HepG2 (cell line): ENCODE measurements at regions not wholly inside any gene's neighbourhood (a gene's known extent, or its start where the extent isn't known, plus 50 kb on each side); places are given as distances from the start of the nearest gene placed in this dataset.

ENCODE experiments used
- ATAC-seq: fragments of 200-7000 bp; cut with Tn5 transposase; 3 replicates; pipeline ENCODE4 v1.9.1; 2020; ENCODE audit warnings: mild to moderate bottlenecking, moderate library complexity
- BruUV-seq: library from RNA; stranded (reverse); fragments of 400-500 nt; replicated peaks from 2 replicates; lab custom pipeline; 2021; lab: Mats Ljungman, UMichigan
- CTCF ChIA-PET: fragments of 300-600 bp; formaldehyde crosslinking; extraction: SDS; loops from one replicate; lab custom pipeline; 2021; ENCODE audit warnings: low total read pairs, inconsistent platforms, low intra/inter-chr PET ratio; lab: Yijun Ruan, JAX
- POLR2A ChIA-PET: fragments of 350-600 bp; sonication (Branson Sonifier 250); formaldehyde crosslinking; loops from one replicate; lab custom pipeline; 2020; ENCODE audit warnings: antibody characterized with exemption, inconsistent platforms; lab: Yijun Ruan, JAX
- DNase-seq: peaks from one replicate; pipeline ENCODE4 v3.0.0-alpha.2; 2015; ENCODE audit warnings: low spot score
- FAIRE-seq: peaks from 3 replicates; lab custom pipeline; 2011; peaks lifted over from hg19 to GRCh38; lab: Jason Lieb, UNC
- H2AFZ ChIP-seq: one replicate; pipeline ENCODE4 v1.6.1; 2011; ENCODE audit warnings: low read length, inconsistent platforms
- H3K27ac ChIP-seq: fragments of 300-600 bp; 3 replicates; pipeline ENCODE4 v1.8.0; 2011; ENCODE audit warnings: mixed run types, mild to moderate bottlenecking, mixed read lengths, low read length, inconsistent platforms; ENCODE audit not compliant: insufficient read depth; ENCODE audit errors: extremely low read length
- H3K27me3 ChIP-seq, 2 experiments: fragments of 200-600 bp in 1 of 2; 2 replicates in 1 of 2; 3 replicates in 1 of 2; pipeline versions ENCODE4 v1.6.0 to v1.8.0; 2011; ENCODE audit warnings: low read length in 2 of 2, mild to moderate bottlenecking in 2 of 2, moderate library complexity in 2 of 2, inconsistent platforms in 1 of 2; ENCODE audit not compliant: insufficient read depth in 2 of 2, control insufficient read depth in 1 of 2
- H3K36me3 ChIP-seq, 2 experiments: fragments of 200-600 bp in 1 of 2; replicated peaks in 1 of 2; 2 replicates in 1 of 2; 3 replicates in 1 of 2; pipeline versions ENCODE4 v1.5.1 to v1.8.0; 2011; ENCODE audit warnings: low read length in 2 of 2, inconsistent platforms in 1 of 2; ENCODE audit not compliant: insufficient read depth in 2 of 2, control insufficient read depth in 1 of 2
- H3K4me1 ChIP-seq: 2 replicates; pipeline ENCODE4 v1.5.1; 2012; ENCODE audit warnings: low read length, inconsistent platforms; ENCODE audit not compliant: insufficient read depth
- H3K4me2 ChIP-seq: 2 replicates; pipeline ENCODE4 v1.6.0; 2011; ENCODE audit warnings: low read depth, low read length, inconsistent platforms
- H3K4me3 ChIP-seq, 3 experiments: fragments of 200-600 bp in 1 of 3; sonication (generic), shearing (Covaris generic) in 1 of 3; replicated peaks in 1 of 3; 2 replicates each; pipeline ENCODE4 v1.5.1; 2011 to 2016; ENCODE audit warnings: low read length in 3 of 3, inconsistent platforms in 2 of 3, low read depth in 2 of 3, mild to moderate bottlenecking in 2 of 3, control low read depth in 1 of 3, mixed read lengths in 1 of 3; ENCODE audit not compliant: insufficient read depth in 1 of 3
- H3K79me2 ChIP-seq: one replicate; pipeline ENCODE4 v1.6.1; 2011; ENCODE audit warnings: low read length, inconsistent platforms; ENCODE audit not compliant: insufficient read depth
- H3K9ac ChIP-seq: 2 replicates; pipeline ENCODE4 v1.6.0; 2011; ENCODE audit warnings: mild to moderate bottlenecking, low read depth, low read length, inconsistent platforms; ENCODE audit not compliant: insufficient read depth
- H3K9me3 ChIP-seq: 2 replicates; pipeline ENCODE4 v1.5.1; 2012; ENCODE audit warnings: mild to moderate bottlenecking, low read length
- H4K20me1 ChIP-seq: 2 replicates; pipeline ENCODE4 v1.6.0; 2011; ENCODE audit warnings: inconsistent platforms, mild to moderate bottlenecking, low read length, moderate library complexity; ENCODE audit not compliant: insufficient read depth
- ASH2L ChIP-seq: fragments of 300-600, 200-600 bp; sonication (generic); IDR thresholded peaks from 2 replicates; pipeline ENCODE4 v1.7.0; 2017; ENCODE audit warnings: low read depth, mild to moderate bottlenecking, moderate library complexity, mixed read lengths, low read length; ENCODE audit not compliant: insufficient read length
- EEA1 ChIP-seq: sonication (generic); formaldehyde crosslinking; IDR thresholded peaks from 2 replicates; pipeline ENCODE4 v1.5.1; 2020; ENCODE audit warnings: mild to moderate bottlenecking, missing genetic modification reagents, borderline replicate concordance
- NR2F1 ChIP-seq, 2 experiments: fragments of 450-650 bp in 1 of 2; formaldehyde crosslinking in 1 of 2; IDR thresholded peaks; 2 replicates each; pipeline versions ENCODE4 v1.5.0 to v1.6.1; 2016 to 2020; ENCODE audit warnings: mild to moderate bottlenecking in 1 of 2, missing compliant biosample characterization in 1 of 2, missing genetic modification reagents in 1 of 2, moderate library complexity in 1 of 2
- TCF12 ChIP-seq, 2 experiments: fragments of 450-650 bp in 1 of 2; sonication (generic) in 1 of 2; formaldehyde crosslinking in 1 of 2; IDR thresholded peaks; 2 replicates each; pipeline versions ENCODE4 v1.6.1 to v1.8.0; 2017 to 2022; ENCODE audit warnings: antibody characterized with exemption in 1 of 2, mild to moderate bottlenecking in 1 of 2, missing genetic modification reagents in 1 of 2, moderate library complexity in 1 of 2
- TCF7 ChIP-seq: sonication (generic); IDR thresholded peaks from 2 replicates; pipeline ENCODE4 v1.6.1; 2016; ENCODE audit warnings: antibody characterized with exemption, low read depth
- YEATS2 ChIP-seq: sonication (generic); formaldehyde crosslinking; IDR thresholded peaks from 2 replicates; pipeline ENCODE4 v1.4.0; 2020; ENCODE audit warnings: missing genetic modification reagents, borderline replicate concordance
- ZBTB7A ChIP-seq: sonication (generic); formaldehyde crosslinking; IDR thresholded peaks from 2 replicates; pipeline ENCODE4 v1.8.0; 2022; ENCODE audit warnings: mild to moderate bottlenecking, missing genetic modification reagents
- ZMAT5 ChIP-seq: sonication (generic); formaldehyde crosslinking; IDR thresholded peaks from 2 replicates; pipeline ENCODE4 v1.5.0; 2020; ENCODE audit warnings: mild to moderate bottlenecking, low read depth, missing genetic modification reagents, borderline replicate concordance
- ZNF383 ChIP-seq: sonication (generic); formaldehyde crosslinking; IDR thresholded peaks from 2 replicates; pipeline ENCODE4 v1.4.0; 2020; ENCODE audit warnings: missing genetic modification reagents, mild to moderate bottlenecking, borderline replicate concordance
- ZNF468 ChIP-seq: sonication (generic); formaldehyde crosslinking; IDR thresholded peaks from 2 replicates; pipeline ENCODE4 v1.8.0; 2022; ENCODE audit warnings: mild to moderate bottlenecking, moderate library complexity, missing genetic modification reagents
- ZSCAN20 ChIP-seq: sonication (generic); formaldehyde crosslinking; IDR thresholded peaks from 2 replicates; pipeline ENCODE4 v1.4.0; 2020; ENCODE audit warnings: missing genetic modification reagents, mild to moderate bottlenecking, borderline replicate concordance
- WGBS: methylation state at CpG from one replicate; pipeline ENCODE4 v1.1.6; 2017; ENCODE audit warnings: low lambda C conversion rate; 5-methylcytosine and 5-hydroxymethylcytosine counted together
- in situ Hi-C: cut with HindIII; loops from 2 replicates; pipeline ENCODE4 v1.10.0; 2017; ENCODE audit warnings: low pct_unique_long_range_greater_than_20kb; ENCODE audit not compliant: extremely low pct_ligation_motif_present
- intact Hi-C: fragments of 100-400 bp; cut with micrococcal nuclease; formaldehyde crosslinking; loops from one replicate; pipeline ENCODE4 v1.10.0; 2022; ENCODE audit not compliant: unreplicated experiment
- TF ChIP-seq, protein P1 (sequence below): sonication (generic); formaldehyde crosslinking; IDR thresholded peaks from 2 replicates; pipeline ENCODE4 v1.5.0; 2020; ENCODE audit warnings: mild to moderate bottlenecking, missing genetic modification reagents
- TF ChIP-seq, protein P2 (sequence below): sonication (generic); formaldehyde crosslinking; IDR thresholded peaks from 2 replicates; pipeline ENCODE4 v1.4.0; 2020; ENCODE audit warnings: missing genetic modification reagents, borderline replicate concordance

DNA sequence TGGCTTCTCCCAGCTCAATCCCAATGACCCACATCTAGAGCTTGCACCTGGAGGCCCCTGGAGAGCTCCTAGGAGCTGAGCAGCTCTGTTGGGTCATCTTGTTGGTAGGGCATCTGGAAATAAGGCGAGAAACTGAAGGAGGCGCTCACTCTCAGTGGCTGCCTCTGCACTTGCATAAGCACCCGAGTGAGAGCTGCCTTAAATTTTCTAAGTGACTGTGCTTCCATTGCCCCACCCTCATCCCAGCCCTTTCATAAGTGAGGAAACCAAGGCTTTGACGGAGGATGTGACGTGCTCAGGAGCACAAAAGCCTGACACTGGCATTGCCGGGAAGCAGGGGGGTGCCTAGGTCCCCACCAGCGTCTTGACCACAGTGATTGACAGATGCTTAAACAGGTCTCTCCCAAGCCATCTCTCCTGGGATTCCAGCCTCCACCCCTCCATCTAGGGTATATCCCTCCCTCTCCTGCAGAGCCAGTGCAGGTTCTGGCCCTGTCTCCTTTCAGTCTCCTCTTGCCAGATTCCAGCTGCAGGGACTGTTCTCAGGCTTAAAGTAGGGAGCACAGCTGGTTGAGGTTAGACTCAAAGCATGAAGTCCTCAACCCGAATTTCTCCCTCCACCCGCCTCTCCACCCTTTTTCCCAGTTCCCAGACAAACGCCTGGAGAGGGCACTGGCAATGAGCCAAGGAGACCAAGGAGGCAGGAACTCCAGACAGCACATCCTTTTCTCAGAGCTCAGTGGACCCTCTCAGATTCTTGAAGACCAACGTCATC lies 113.7 kb downstream of the IRX5 start:
- no TSS peak for BruUV-seq
- no peak for ATAC-seq
- in situ Hi-C loops (no loop called here), intact Hi-C loops (no loop called here)
- no peak overlapping the region for H3K4me2 ChIP-seq
- WGBS, result 32% methylated on average over 9 of the region's 11 CpGs
- no peaks in the 10 kb centered on the region for H3K36me3 ChIP-seq
- no peaks in the 10 kb centered on the region for H3K79me2 ChIP-seq
- H3K4me3 ChIP-seq, result no peak overlapping the region
- ChIA-PET CTCF (no interaction called here), POLR2A (no interaction called here)
- no peak for DNase-seq
- H3K27ac ChIP-seq, result no peak overlapping the region
- H3K27me3 ChIP-seq, result no peaks in the 10 kb centered on the region; a peak in 1 of 5 replicates
- no peaks in the 10 kb centered on the region for H3K4me1 ChIP-seq
- H2AFZ ChIP-seq, result no peak overlapping the region
- no peaks in the 10 kb centered on the region for H4K20me1 ChIP-seq
- FAIRE-seq, result no peak
- no peaks in the 10 kb centered on the region for H3K9me3 ChIP-seq
- H3K9ac ChIP-seq, result no peak overlapping the region
- TF ChIP-seq, protein P1, sequence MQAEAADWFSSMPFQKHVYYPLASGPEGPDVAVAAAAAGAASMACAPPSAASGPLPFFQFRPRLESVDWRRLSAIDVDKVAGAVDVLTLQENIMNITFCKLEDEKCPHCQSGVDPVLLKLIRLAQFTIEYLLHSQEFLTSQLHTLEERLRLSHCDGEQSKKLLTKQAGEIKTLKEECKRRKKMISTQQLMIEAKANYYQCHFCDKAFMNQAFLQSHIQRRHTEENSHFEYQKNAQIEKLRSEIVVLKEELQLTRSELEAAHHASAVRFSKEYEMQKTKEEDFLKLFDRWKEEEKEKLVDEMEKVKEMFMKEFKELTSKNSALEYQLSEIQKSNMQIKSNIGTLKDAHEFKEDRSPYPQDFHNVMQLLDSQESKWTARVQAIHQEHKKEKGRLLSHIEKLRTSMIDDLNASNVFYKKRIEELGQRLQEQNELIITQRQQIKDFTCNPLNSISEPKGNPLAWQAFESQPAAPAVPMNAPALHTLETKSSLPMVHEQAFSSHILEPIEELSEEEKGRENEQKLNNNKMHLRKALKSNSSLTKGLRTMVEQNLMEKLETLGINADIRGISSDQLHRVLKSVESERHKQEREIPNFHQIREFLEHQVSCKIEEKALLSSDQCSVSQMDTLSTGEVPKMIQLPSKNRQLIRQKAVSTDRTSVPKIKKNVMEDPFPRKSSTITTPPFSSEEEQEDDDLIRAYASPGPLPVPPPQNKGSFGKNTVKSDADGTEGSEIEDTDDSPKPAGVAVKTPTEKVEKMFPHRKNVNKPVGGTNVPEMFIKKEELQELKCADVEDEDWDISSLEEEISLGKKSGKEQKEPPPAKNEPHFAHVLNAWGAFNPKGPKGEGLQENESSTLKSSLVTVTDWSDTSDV (CRISPR knock-in tag), result no peak
- TF ChIP-seq ZSCAN20 (CRISPR knock-in tag), result no peak
- no peak for TF ChIP-seq NR2F1 (CRISPR knock-in tag; IDR thresholded peaks at IDR 0.05)
- TF ChIP-seq ZNF468, result no peak
- TF ChIP-seq TCF7, result no peak
- no peak for TF ChIP-seq ZNF383
- TF ChIP-seq, protein P2, sequence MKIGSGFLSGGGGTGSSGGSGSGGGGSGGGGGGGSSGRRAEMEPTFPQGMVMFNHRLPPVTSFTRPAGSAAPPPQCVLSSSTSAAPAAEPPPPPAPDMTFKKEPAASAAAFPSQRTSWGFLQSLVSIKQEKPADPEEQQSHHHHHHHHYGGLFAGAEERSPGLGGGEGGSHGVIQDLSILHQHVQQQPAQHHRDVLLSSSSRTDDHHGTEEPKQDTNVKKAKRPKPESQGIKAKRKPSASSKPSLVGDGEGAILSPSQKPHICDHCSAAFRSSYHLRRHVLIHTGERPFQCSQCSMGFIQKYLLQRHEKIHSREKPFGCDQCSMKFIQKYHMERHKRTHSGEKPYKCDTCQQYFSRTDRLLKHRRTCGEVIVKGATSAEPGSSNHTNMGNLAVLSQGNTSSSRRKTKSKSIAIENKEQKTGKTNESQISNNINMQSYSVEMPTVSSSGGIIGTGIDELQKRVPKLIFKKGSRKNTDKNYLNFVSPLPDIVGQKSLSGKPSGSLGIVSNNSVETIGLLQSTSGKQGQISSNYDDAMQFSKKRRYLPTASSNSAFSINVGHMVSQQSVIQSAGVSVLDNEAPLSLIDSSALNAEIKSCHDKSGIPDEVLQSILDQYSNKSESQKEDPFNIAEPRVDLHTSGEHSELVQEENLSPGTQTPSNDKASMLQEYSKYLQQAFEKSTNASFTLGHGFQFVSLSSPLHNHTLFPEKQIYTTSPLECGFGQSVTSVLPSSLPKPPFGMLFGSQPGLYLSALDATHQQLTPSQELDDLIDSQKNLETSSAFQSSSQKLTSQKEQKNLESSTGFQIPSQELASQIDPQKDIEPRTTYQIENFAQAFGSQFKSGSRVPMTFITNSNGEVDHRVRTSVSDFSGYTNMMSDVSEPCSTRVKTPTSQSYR, result no peak
- TF ChIP-seq YEATS2 (CRISPR knock-in tag), result no peak
- TF ChIP-seq TCF12 (IDR thresholded peaks at IDR 0.05), result no peak
- no peak for TF ChIP-seq TCF12 (CRISPR knock-in tag; IDR thresholded peaks at IDR 0.05)
- no peak for TF ChIP-seq ZMAT5 (CRISPR knock-in tag)
- no peak for TF ChIP-seq EEA1 (CRISPR knock-in tag)
- TF ChIP-seq ASH2L, result no peak
- no peak for TF ChIP-seq ZBTB7A (CRISPR knock-in tag)
